ENCODE measurements at regions not wholly inside any gene's neighbourhood (a gene's known extent, or its start where the extent isn't known, plus 50 kb on each side); places are given as distances from the start of the nearest gene placed in this dataset.

DNA sequence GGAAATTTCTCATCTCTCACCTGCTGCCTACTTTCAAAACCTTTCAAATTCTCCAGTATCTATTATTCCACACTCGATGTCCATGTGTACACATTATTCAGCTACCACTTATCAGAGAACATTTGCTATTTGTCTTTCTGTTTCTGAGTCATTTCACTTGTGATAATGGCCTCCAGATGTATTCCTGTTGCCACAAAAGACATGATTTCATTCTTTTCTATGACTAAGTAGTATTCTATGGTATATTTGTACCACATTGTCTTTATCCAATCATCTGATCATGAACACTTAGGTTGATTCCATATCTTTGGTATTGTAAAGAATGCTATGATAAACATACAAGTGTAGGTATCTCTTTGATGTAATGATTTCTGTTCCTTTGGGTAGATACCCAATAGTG, 310.1 kb upstream of the SPOCK3 start:
- TF ChIP-seq CTCF (conservative IDR thresholded peaks at IDR 0.05; ENCODE audit: low read depth, low read length): no peak
- H3K4me3 ChIP-seq (ENCODE audit: low read length): no peak overlapping the region
- no peak for DNase-seq (ENCODE audit: low read depth)

DNA sequence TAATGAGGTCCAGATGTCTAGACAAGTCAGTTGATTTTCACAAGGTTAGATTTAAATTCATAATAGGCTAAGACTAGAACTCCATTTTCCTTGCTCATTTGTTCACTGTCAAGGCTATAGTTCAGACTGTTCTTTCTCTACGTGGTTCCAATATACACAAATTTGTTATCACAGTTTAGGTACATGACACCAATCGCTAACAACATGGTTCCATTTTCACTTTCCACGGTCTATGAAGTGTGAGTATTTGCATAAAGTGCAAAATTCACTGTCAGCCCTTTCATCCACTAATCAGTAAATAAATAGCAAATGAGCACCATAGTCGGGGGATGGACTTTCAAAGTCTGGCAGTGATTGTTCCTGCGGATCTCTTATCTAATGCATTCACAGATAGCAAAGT, 315.7 kb upstream of the SPOCK3 start:
- TF ChIP-seq CTCF (conservative IDR thresholded peaks at IDR 0.05; ENCODE audit: low read depth, low read length): no peak
- DNase-seq (ENCODE audit: low read depth): no peak
- no peak overlapping the region for H3K4me3 ChIP-seq (ENCODE audit: low read length)

DNA sequence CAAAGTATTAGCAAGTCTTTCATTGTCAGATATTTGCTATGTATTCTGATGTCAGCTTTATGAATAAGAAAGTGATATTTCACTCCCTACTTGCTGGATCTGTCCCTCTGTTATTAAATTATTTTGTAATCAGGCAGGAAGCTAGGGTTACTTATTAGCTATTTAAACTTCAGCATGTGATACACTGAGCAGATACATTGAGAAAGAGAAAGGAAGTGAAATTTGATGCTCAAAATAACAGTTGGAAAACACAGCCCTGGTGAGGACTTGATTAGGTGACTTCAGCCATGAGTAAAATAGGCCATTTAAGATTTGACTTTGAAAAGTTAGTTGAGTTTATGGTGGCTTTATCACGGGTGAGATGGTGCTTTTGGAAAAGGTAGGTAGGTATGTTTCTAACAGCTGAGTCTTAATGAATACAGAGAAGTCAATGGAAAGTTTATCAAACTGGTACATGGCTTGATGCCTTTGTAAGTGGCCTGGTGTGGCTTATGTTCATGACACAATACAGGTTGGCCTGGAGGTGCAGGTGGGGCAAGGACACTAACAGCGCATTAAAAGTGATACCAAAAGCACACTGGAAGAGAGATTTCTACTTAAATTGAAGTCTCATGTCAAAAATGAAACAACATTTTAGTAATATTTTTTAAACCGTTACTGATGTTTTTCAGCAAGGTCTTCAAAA, 321.2 kb upstream of the SPOCK3 start:
- DNase-seq (ENCODE audit: low read depth): no peak
- H3K4me3 ChIP-seq (ENCODE audit: low read length): no peak overlapping the region
- no peak for TF ChIP-seq CTCF (conservative IDR thresholded peaks at IDR 0.05; ENCODE audit: low read depth, low read length)

- no peak for DNase-seq (ENCODE audit: low read depth)
- no peak overlapping the region for H3K4me3 ChIP-seq (ENCODE audit: low read length)
Measured at GRCh38 chr4:167578906-167579305, 344.6 kb upstream of the SPOCK3 start.

DNA sequence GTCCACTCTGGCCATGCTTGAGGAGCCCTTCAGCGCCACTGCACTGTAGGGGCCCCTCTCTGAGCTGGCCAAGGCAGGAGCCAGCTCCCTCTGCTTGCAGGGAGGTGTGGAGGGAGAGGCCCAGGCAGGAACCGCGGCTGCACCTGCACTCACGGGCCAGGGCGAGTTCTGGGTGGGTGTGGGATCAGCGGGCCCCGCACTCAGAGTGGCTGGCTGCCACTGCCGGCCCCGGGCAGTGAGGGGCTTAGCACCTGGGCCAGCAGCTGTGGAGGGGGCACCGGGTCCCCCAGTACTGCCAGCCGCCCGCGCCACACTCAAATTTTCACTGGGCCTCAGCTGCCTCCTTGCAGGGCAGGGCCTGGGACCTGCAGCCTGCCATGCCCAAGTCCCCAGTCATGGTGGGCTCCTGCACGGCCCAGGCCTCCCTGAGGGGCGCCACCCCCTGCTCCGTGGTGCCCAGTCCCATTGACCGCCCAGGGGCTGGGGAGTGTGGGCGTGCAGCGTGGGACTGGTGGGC, 347.2 kb upstream of the SPOCK3 start:
- TF ChIP-seq CTCF (conservative IDR thresholded peaks at IDR 0.05; ENCODE audit: low read depth, low read length): no peak
- no peak for DNase-seq (ENCODE audit: low read depth)
- no peak overlapping the region for H3K4me3 ChIP-seq (ENCODE audit: low read length)

More at GRCh38 chr4:167578906-167579305, 344.6 kb upstream of the SPOCK3 start:
- TF ChIP-seq CTCF (conservative IDR thresholded peaks at IDR 0.05; ENCODE audit: low read depth, low read length): no peak

DNA sequence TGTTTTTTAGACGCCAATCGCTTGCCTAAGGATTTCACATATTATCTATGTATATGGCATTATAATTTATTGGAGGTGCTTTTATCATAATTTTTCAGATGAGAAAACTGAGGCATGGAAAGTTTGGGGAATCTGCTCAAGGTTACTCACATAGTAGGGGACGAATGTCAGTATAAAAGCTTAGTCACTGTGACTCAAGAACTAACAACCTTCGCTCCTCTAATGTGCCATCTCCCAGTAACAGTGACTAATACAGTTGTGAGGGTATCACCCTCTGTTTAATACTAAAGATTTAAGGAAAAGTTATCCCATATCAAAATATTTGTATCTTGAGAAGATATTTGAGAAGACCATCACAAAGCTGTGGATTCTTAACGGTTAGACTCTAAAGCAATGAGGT, 353.1 kb upstream of the SPOCK3 start:
- H3K4me3 ChIP-seq (ENCODE audit: low read length): no peak overlapping the region
- DNase-seq (ENCODE audit: low read depth): no peak
- TF ChIP-seq CTCF (conservative IDR thresholded peaks at IDR 0.05; ENCODE audit: low read depth, low read length): no peak

DNA sequence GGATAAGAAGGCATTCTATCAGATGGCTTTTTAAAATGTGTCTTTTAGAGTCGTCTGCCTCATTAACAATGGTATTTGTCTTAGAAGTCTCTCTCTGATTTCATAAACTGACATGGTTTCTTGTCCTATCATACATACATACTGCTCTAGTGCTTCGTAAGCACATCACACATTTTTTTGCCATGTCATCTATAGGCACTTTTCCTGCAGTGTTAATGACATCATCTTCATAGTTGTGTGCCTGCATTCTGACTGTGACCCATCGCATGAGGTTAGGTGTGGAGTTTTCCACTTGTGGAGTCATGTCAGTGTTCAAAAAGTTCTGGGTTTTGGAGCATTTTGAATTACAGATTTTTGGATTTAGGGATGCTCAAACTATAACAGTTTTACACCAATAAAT, 361.6 kb upstream of the SPOCK3 start:
- H3K4me3 ChIP-seq (ENCODE audit: low read length): no peak overlapping the region
- TF ChIP-seq CTCF (conservative IDR thresholded peaks at IDR 0.05; ENCODE audit: low read depth, low read length): no peak
- no peak for DNase-seq (ENCODE audit: low read depth)
